Esophagus muscularis mucosa (tissue), 4 donors: ENCODE measurements at regions not wholly inside any gene's neighbourhood (a gene's known extent, or its start where the extent isn't known, plus 50 kb on each side); places are given as distances from the start of the nearest gene placed in this dataset.

Experiments
- CTCF ChIP-seq, 3 experiments: fragments of 200-600 bp in 2 of 3; fragments of 450-650 bp in 1 of 3; sonication (generic) in 2 of 3; IDR thresholded peaks; one replicate each; pipeline ENCODE4 v1.5.1; 2017 to 2019; ENCODE audit warnings: antibody characterized with exemption in 3 of 3, mild to moderate bottlenecking in 2 of 3, moderate library complexity in 1 of 3
- EP300 ChIP-seq: sonication (generic); formaldehyde crosslinking; IDR thresholded peaks from one replicate; pipeline ENCODE4 v1.6.1; 2017; ENCODE audit warnings: antibody characterized with exemption
- POLR2A ChIP-seq: fragments of 450-650 bp; IDR thresholded peaks from one replicate; pipeline ENCODE4 v1.6.1; 2017; ENCODE audit warnings: antibody characterized with exemption, moderate library complexity, mild to moderate bottlenecking, low read depth
- POLR2AphosphoS5 ChIP-seq, 2 donors: sonication (generic); formaldehyde crosslinking; IDR thresholded peaks; one replicate each; pipeline ENCODE4 v1.6.1; 2017; ENCODE audit warnings: antibody characterized with exemption in 2 of 2

- no peak for TF ChIP-seq CTCF (IDR thresholded peaks at IDR 0.05)
- TF ChIP-seq POLR2A = no peak
- TF ChIP-seq EP300 = no peak
- no peak for TF ChIP-seq POLR2AphosphoS5 (IDR thresholded peaks at IDR 0.05)
These were observed 552.6 kb upstream of the GJE1 start for GRCh38 chr6:141580131-141580530.
